A549 (cell line): ENCODE measurements at regions not wholly inside any gene's neighbourhood (a gene's known extent, or its start where the extent isn't known, plus 50 kb on each side); places are given as distances from the start of the nearest gene placed in this dataset.

Source experiments
- ATAC-seq, 2 experiments: fragments of 200-7000 bp in 1 of 2; fragments of >200 bp in 1 of 2; cut with Nextera tagmentation in 1 of 2; cut with Tn5 transposase in 1 of 2; 3 replicates each; pipeline versions ENCODE4 v1.8.0 to v1.9.1; 2018 to 2020; ENCODE audit warnings: mild to moderate bottlenecking in 1 of 2, moderate library complexity in 1 of 2
- CTCF ChIA-PET: fragments of 300-600 bp; sonication (Branson Sonifier 250); formaldehyde crosslinking; extraction: SDS; loops from one replicate; lab custom pipeline; 2021; ENCODE audit warnings: antibody characterized with exemption, inconsistent platforms; lab: Yijun Ruan, JAX
- POLR2A ChIA-PET: fragments of 350-600 bp; formaldehyde crosslinking; extraction: SDS; loops from one replicate; lab custom pipeline; 2021; ENCODE audit warnings: antibody characterized with exemption, inconsistent platforms; lab: Yijun Ruan, JAX
- DNase-seq, 2 experiments: peaks; one replicate each; pipeline versions ENCODE4 v3.0.0 to v3.0.0-alpha.2; 2011 to 2016; ENCODE audit warnings: low read depth in 1 of 2, low spot score in 1 of 2
- FAIRE-seq: peaks from 2 replicates; lab custom pipeline; 2011; peaks lifted over from hg19 to GRCh38; lab: Jason Lieb, UNC
- H3K27ac ChIP-seq, 2 experiments: fragments of >200 bp; sonication (Bioruptor Twin); formaldehyde crosslinking; 3 replicates each; pipeline ENCODE4 v1.5.1; 2016 to 2017
- H3K4me1 ChIP-seq: fragments of >200 bp; sonication (Bioruptor Twin); formaldehyde crosslinking; 3 replicates; pipeline ENCODE4 v1.6.1; 2016
- H3K4me2 ChIP-seq: fragments of >200 bp; sonication (Bioruptor Twin); formaldehyde crosslinking; 3 replicates; pipeline ENCODE4 v1.6.1; 2016
- H3K4me3 ChIP-seq: fragments of >200 bp; sonication (Bioruptor Twin); formaldehyde crosslinking; 3 replicates; pipeline ENCODE4 v1.5.1; 2016
- H3K9me3 ChIP-seq: fragments of >200 bp; sonication (Bioruptor Twin); formaldehyde crosslinking; 3 replicates; pipeline ENCODE4 v1.6.1; 2016
- ATOH8 ChIP-seq: fragments of 250-450 bp; sonication (Bioruptor Pico); IDR thresholded peaks from 2 replicates; pipeline ENCODE4 v1.5.0; 2020; ENCODE audit warnings: low read depth, mild to moderate bottlenecking, moderate library complexity
- BCL3 ChIP-seq: fragments of >200 bp; sonication (Bioruptor Twin); formaldehyde crosslinking; IDR thresholded peaks from 3 replicates; pipeline ENCODE4 v1.6.1; 2016
- CBX8 ChIP-seq: fragments of 200-600 bp; sonication (generic); IDR thresholded peaks from 2 replicates; pipeline ENCODE4 v1.6.1; 2016
- CEBPB ChIP-seq, 2 experiments: fragments of >200 bp in 1 of 2; sonication (Bioruptor Twin) in 1 of 2; formaldehyde crosslinking in 1 of 2; IDR thresholded peaks; 2 replicates each; pipeline ENCODE4 v1.6.1; 2012 to 2016
- CHD2 ChIP-seq: fragments of 150-350 bp; IDR thresholded peaks from 2 replicates; pipeline ENCODE4 v1.6.1; 2014; ENCODE audit warnings: low read length; ENCODE audit not compliant: partially characterized antibody
- CHD4 ChIP-seq: fragments of 200-600 bp; sonication (generic); IDR thresholded peaks from 2 replicates; pipeline ENCODE4 v1.6.1; 2016; ENCODE audit warnings: antibody characterized with exemption, mild to moderate bottlenecking, borderline replicate concordance
- CTCF ChIP-seq: fragments of >200 bp; sonication (Bioruptor Twin); formaldehyde crosslinking; IDR thresholded peaks from 3 replicates; pipeline ENCODE4 v1.5.1; 2016
- EHF ChIP-seq: fragments of 250-450 bp; sonication (Bioruptor Pico); IDR thresholded peaks from 2 replicates; pipeline ENCODE4 v1.5.0; 2020; ENCODE audit warnings: mild to moderate bottlenecking
- EHMT2 ChIP-seq: fragments of 200-600 bp; sonication (generic); IDR thresholded peaks from 2 replicates; pipeline ENCODE4 v1.6.1; 2016; ENCODE audit warnings: antibody characterized with exemption, low read depth, mild to moderate bottlenecking, moderate library complexity
- ELK1 ChIP-seq: fragments of 150-350 bp; IDR thresholded peaks from 2 replicates; pipeline ENCODE4 v1.6.1; 2014; ENCODE audit warnings: low read depth, mild to moderate bottlenecking, low read length
- ESRRA ChIP-seq: fragments of 150-350 bp; IDR thresholded peaks from 2 replicates; pipeline ENCODE4 v1.6.1; 2014; ENCODE audit warnings: mild to moderate bottlenecking, low read length, borderline replicate concordance
- FOSB ChIP-seq: fragments of 250-450 bp; sonication (Bioruptor Pico); IDR thresholded peaks from 2 replicates; pipeline ENCODE4 v1.5.0; 2020; ENCODE audit warnings: mild to moderate bottlenecking, moderate library complexity
- HES2 ChIP-seq: fragments of >200 bp; sonication (Bioruptor Twin); formaldehyde crosslinking; IDR thresholded peaks from 2 replicates; pipeline ENCODE4 v1.6.1; 2016
- HEYL ChIP-seq: fragments of 250-450 bp; sonication (Bioruptor Pico); IDR thresholded peaks from 2 replicates; pipeline ENCODE4 v1.8.0; 2021; ENCODE audit warnings: mild to moderate bottlenecking, moderate library complexity
- HOXB13 ChIP-seq: fragments of 250-450 bp; sonication (Bioruptor Pico); IDR thresholded peaks from 2 replicates; pipeline ENCODE4 v1.5.0; 2020; ENCODE audit warnings: low read depth, mild to moderate bottlenecking, moderate library complexity
- JUNB ChIP-seq: fragments of >200 bp; sonication (Bioruptor Twin); formaldehyde crosslinking; IDR thresholded peaks from 2 replicates; pipeline ENCODE4 v1.6.1; 2016
- KDM1A ChIP-seq: fragments of 200-600 bp; sonication (generic); IDR thresholded peaks from 2 replicates; pipeline ENCODE4 v1.6.1; 2016; ENCODE audit warnings: low read depth, mild to moderate bottlenecking
- KDM5A ChIP-seq: fragments of 200-600 bp; sonication (generic); IDR thresholded peaks from 2 replicates; pipeline ENCODE4 v1.6.1; 2016; ENCODE audit warnings: antibody characterized with exemption, mild to moderate bottlenecking
- MAFK ChIP-seq: fragments of 450-650 bp; IDR thresholded peaks from 2 replicates; pipeline ENCODE4 v1.6.1; 2014; ENCODE audit not compliant: partially characterized antibody
- MAZ ChIP-seq: fragments of 150-350 bp; IDR thresholded peaks from 2 replicates; pipeline ENCODE4 v1.6.1; 2014; ENCODE audit warnings: antibody characterized with exemption, low read depth, low read length, borderline replicate concordance
- NFE2L2 ChIP-seq: fragments of 150-350 bp; conservative IDR thresholded peaks from 2 replicates; pipeline ENCODE4 v1.6.1; 2014; ENCODE audit warnings: low read length
- NPAS2 ChIP-seq: fragments of 250-450 bp; sonication (Bioruptor Pico); IDR thresholded peaks from 2 replicates; pipeline ENCODE4 v1.8.0; 2022; ENCODE audit warnings: mild to moderate bottlenecking, moderate library complexity, borderline replicate concordance
- NR3C1 ChIP-seq: fragments of >200 bp; sonication (Bioruptor Twin); formaldehyde crosslinking; IDR thresholded peaks from 3 replicates; pipeline ENCODE4 v1.6.1; 2017
- PBX3 ChIP-seq: IDR thresholded peaks from 2 replicates; pipeline ENCODE4 v1.6.1; 2012
- POLR2A ChIP-seq: IDR thresholded peaks from 2 replicates; pipeline ENCODE4 v1.6.1; 2012; ENCODE audit warnings: mild to moderate bottlenecking, low read length
- RAD21 ChIP-seq, 2 experiments: fragments of >200 bp in 1 of 2; sonication (Bioruptor Twin) in 1 of 2; formaldehyde crosslinking in 1 of 2; IDR thresholded peaks in 1 of 2; conservative IDR thresholded peaks in 1 of 2; 2 replicates in 1 of 2; 3 replicates in 1 of 2; pipeline ENCODE4 v1.6.1; 2012 to 2018; ENCODE audit warnings: inconsistent platforms in 1 of 2
- RARB ChIP-seq: fragments of 250-450 bp; sonication (Bioruptor Pico); IDR thresholded peaks from 2 replicates; pipeline ENCODE4 v1.8.0; 2021; ENCODE audit warnings: mild to moderate bottlenecking, moderate library complexity
- SMC3 ChIP-seq: fragments of >200 bp; sonication (Bioruptor Twin); formaldehyde crosslinking; IDR thresholded peaks from 3 replicates; pipeline ENCODE4 v1.6.1; 2018; ENCODE audit warnings: inconsistent platforms
- TFCP2L1 ChIP-seq: fragments of 250-450 bp; sonication (Bioruptor Pico); IDR thresholded peaks from 2 replicates; pipeline ENCODE4 v1.5.0; 2021; ENCODE audit warnings: mild to moderate bottlenecking
- TP53 ChIP-seq: fragments of 250-450 bp; sonication (Bioruptor Pico); IDR thresholded peaks from 2 replicates; pipeline ENCODE4 v1.5.0; 2021; ENCODE audit warnings: mild to moderate bottlenecking, moderate library complexity
- USF2 ChIP-seq: fragments of 450-650 bp; IDR thresholded peaks from 2 replicates; pipeline ENCODE4 v1.6.1; 2014; ENCODE audit warnings: antibody characterized with exemption
- ZFP36 ChIP-seq: fragments of 450-650 bp; IDR thresholded peaks from 2 replicates; pipeline ENCODE4 v1.6.1; 2014; ENCODE audit warnings: borderline replicate concordance; ENCODE audit not compliant: partially characterized antibody
- ZNF302 ChIP-seq: fragments of 250-450 bp; sonication (Bioruptor Pico); IDR thresholded peaks from 2 replicates; pipeline ENCODE4 v1.9.0; 2021; ENCODE audit warnings: inconsistent platforms, mild to moderate bottlenecking, moderate library complexity
- WGBS: methylation state at CpG from one replicate; pipeline ENCODE4 v1.1.6; 2017; ENCODE audit errors: missing lambda C conversion rate; 5-methylcytosine and 5-hydroxymethylcytosine counted together

- no peak for TF ChIP-seq KDM5A
- TF ChIP-seq ZNF302, result no peak
- no peak for TF ChIP-seq ATOH8 (CRISPR knock-in tag)
- TF ChIP-seq ELK1, result no peak
- TF ChIP-seq HOXB13, result no peak
- no peak for TF ChIP-seq MAFK
- no peak for TF ChIP-seq ZFP36
- TF ChIP-seq CHD2, result no peak
- no peak for TF ChIP-seq CBX8
- no peak for TF ChIP-seq POLR2A
- no peak for TF ChIP-seq PBX3
- TF ChIP-seq EHMT2, result no peak
- TF ChIP-seq CHD4, result no peak
- TF ChIP-seq RAD21 (conservative IDR thresholded peaks at IDR 0.05 in 1 of 2, IDR thresholded peaks at IDR 0.05 in 1 of 2), result no peak
- TF ChIP-seq USF2, result no peak
- TF ChIP-seq ESRRA, result no peak
- TF ChIP-seq KDM1A, result no peak
- TF ChIP-seq JUNB, result no peak
- no peak for TF ChIP-seq CTCF
- FAIRE-seq, result no peak
- Histone ChIP-seq H3K27ac (no peak overlapping the region), H3K9me3 (no peaks in the 10 kb centered on the region; the same call in 2 of the 3 replicates), H3K4me3 (no peak overlapping the region), H3K4me1 (no peaks in the 10 kb centered on the region), H3K4me2 (no peak overlapping the region)
- no peak for ATAC-seq
- WGBS, result 5% methylated on average over 1 of the region's 1 CpG
- ChIA-PET POLR2A (no interaction called here), CTCF (no interaction called here)
- no peak for DNase-seq
These were observed 1162.5 kb upstream of the PRMT6 start for GRCh38 chr1:105894006-105894405.

- ATAC-seq (no peak), DNase-seq (no peak)
- Histone ChIP-seq H3K4me1 (no peaks in the 10 kb centered on the region), H3K4me3 (no peak overlapping the region), H3K9me3 (no peaks in the 10 kb centered on the region)
- POLR2A ChIA-PET, result no interaction called here
- 3% methylated on average over 2 of the region's 2 CpGs for WGBS
- no peak for TF ChIP-seq MAZ
- TF ChIP-seq NR3C1, result no peak
- no peak for TF ChIP-seq POLR2A
- no peak for TF ChIP-seq HES2
- no peak for TF ChIP-seq CHD2
- no peak for TF ChIP-seq NPAS2
- TF ChIP-seq TFCP2L1 (CRISPR knock-in tag), result no peak
- TF ChIP-seq NFE2L2, result no peak
- no peak for TF ChIP-seq CHD4
- TF ChIP-seq RARB (CRISPR knock-in tag), result no peak
- TF ChIP-seq BCL3, result no peak
- TF ChIP-seq CEBPB (IDR thresholded peaks at IDR 0.05), result no peak
- no peak for TF ChIP-seq FOSB (CRISPR knock-in tag)
- no peak for TF ChIP-seq SMC3
- TF ChIP-seq EHMT2, result no peak
- TF ChIP-seq EHF, result no peak
- no peak for TF ChIP-seq HEYL
- no peak for TF ChIP-seq ATOH8 (CRISPR knock-in tag)
- no peak for TF ChIP-seq TP53 (CRISPR knock-in tag)
- TF ChIP-seq, all 56 proteins: peak for 0
- Histone ChIP-seq H3K27ac (no peak overlapping the region), H3K4me2 (no peak overlapping the region)
- no peak for FAIRE-seq
- CTCF ChIA-PET, result no interaction called here
These were observed 1146.7 kb upstream of the PRMT6 start for GRCh38 chr1:105909811-105910210.
